HK-2 (cell line): ENCODE measurements at regions not wholly inside any gene's neighbourhood (a gene's known extent, or its start where the extent isn't known, plus 50 kb on each side); places are given as distances from the start of the nearest gene placed in this dataset.

Source experiments
- DNase-seq: peaks from one replicate; pipeline ENCODE4 v3.0.0-alpha.2; 2018; ENCODE audit not compliant: unreplicated experiment

- DNase-seq, result no peak
Measured at GRCh38 chr5:110354915-110355644, 371.4 kb downstream of the TMEM232 start.

DNA sequence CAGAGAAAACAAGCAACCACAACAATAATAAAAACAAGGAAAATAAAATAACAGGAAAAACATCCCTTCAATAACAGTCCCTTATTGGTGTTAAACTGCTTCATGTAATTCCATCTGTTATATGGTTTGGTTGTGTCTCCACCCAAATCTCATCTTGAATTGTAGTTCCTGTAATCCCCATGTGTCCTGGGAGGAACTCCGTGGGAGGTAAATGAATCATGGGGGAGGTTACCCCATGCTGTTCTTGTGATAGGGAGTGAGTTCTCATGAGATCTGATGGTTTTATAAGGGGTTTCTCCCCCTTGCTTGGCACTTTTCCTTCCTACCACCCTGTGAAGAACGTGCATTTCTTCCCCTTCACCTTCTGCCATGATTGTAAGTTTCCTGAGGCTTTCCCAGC is 369.8 kb downstream of the TMEM232 start:
- no peak for DNase-seq

DNA sequence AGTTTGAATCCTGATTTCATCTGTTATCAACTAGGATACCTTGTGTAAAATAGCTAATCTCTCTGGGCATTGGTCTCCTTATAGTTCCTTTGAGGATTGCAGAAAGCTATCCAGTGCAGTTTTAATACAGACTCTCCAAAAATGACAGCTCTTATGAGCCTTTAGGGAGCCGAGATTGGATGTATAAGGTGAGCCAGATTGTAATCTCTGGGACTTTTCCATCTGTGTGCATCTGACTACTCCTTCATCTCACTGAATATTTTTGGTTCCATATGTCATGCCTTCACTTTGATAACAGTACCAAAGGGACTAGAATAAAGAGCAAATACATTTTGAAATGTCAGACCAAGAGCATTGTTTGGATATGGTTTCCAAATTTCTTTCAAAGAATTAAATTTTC is 367.2 kb downstream of the TMEM232 start:
- no peak for DNase-seq

DNA sequence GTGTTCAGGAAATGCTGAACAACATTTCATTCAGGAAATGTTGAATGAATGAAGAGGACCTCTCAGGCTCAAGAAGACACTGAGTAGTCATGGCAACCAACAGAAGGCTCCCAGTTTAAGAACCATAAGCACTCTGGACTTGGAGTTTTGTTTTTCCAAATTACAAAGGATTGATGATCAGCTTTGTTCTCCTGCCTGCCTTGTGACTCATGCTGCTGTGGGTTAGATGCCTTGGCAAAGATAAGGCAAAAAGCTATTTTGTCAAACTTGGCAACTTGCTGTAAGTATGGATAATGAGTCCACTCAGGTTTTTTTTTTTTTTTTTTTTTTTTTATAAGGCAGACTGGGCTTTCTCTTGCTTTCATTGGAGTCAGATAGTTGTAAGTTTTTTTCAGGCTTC is 365.0 kb downstream of the TMEM232 start:
- no peak for DNase-seq

DNA sequence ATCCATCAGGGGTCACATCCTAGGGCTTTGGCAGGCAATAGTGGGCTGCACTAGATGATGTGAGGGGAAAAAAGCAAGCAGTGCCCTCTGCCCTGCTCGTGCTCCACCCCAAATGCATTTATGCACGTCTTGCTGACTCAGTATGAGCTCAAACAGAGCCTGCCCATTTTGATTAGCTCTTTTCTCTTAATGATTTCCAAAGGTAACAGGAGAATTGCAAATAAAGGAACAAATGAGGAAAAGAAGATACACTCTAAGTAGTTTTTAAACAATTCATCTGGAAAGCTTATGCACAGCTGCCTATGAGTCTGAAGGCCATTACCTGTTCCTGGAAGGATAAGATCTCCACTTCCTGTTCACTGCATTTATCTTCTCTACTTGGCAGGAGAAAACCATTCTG is 364.2 kb downstream of the TMEM232 start:
- DNase-seq, result no peak

DNA sequence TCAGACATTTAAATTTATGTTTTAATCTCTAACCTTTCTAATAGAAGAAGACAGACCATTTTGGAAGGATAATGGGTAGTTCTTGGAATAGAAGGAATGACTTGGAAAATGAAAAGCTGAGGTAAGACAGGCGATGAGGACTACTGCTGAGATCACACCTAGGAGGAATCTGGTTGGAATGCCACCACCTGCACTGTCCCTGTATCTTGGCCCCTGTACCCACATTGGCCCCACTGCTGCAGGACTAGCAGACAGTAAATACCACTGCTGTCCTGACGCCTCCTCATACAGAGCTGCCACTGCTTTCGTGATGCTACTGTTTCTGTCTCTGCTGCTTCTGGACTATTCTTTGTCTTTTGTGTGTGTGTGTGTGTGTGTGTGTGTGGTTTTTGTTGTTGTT is 359.8 kb downstream of the TMEM232 start:
- DNase-seq, result no peak
